Neutrophil (primary cell): ENCODE measurements at regions not wholly inside any gene's neighbourhood (a gene's known extent, or its start where the extent isn't known, plus 50 kb on each side); places are given as distances from the start of the nearest gene placed in this dataset.

Experiments used
- H3K27ac ChIP-seq: fragments of 200-600 bp; sonication (generic); 2 replicates; pipeline ENCODE4 v1.5.1; 2016; ENCODE audit warnings: mild to moderate bottlenecking, moderate library complexity
- H3K27me3 ChIP-seq: fragments of 200-600 bp; sonication (generic); 2 replicates; pipeline ENCODE4 v1.6.0; 2016; ENCODE audit warnings: mild to moderate bottlenecking
- H3K36me3 ChIP-seq: fragments of 200-600 bp; sonication (generic); 2 replicates; pipeline ENCODE4 v1.5.1; 2017
- H3K4me1 ChIP-seq, 2 experiments: fragments of 200-600 bp in 1 of 2; sonication (generic) in 1 of 2; 1 replicate in 1 of 2; 2 replicates in 1 of 2; pipeline versions ENCODE4 v1.5.1 to v1.6.1; 2013 to 2016; ENCODE audit warnings: low read depth in 1 of 2, low read length in 1 of 2, mild to moderate bottlenecking in 1 of 2, moderate library complexity in 1 of 2; ENCODE audit not compliant: control insufficient read depth in 1 of 2, insufficient read depth in 1 of 2
- H3K4me3 ChIP-seq, 2 experiments: fragments of 200-600 bp in 1 of 2; sonication (generic) in 1 of 2; 1 replicate in 1 of 2; 2 replicates in 1 of 2; pipeline ENCODE4 v1.5.1; 2013 to 2016; ENCODE audit warnings: low read depth in 1 of 2, low read length in 1 of 2, mild to moderate bottlenecking in 1 of 2, moderate library complexity in 1 of 2
- H3K9me3 ChIP-seq: fragments of 200-600 bp; sonication (generic); 2 replicates; pipeline ENCODE4 v1.5.1; 2016
- TF ChIP-seq, protein P1 (sequence below): fragments of 200-600 bp; sonication (generic); IDR thresholded peaks from 2 replicates; pipeline ENCODE4 v1.5.1; 2016; ENCODE audit warnings: antibody characterized with exemption

DNA sequence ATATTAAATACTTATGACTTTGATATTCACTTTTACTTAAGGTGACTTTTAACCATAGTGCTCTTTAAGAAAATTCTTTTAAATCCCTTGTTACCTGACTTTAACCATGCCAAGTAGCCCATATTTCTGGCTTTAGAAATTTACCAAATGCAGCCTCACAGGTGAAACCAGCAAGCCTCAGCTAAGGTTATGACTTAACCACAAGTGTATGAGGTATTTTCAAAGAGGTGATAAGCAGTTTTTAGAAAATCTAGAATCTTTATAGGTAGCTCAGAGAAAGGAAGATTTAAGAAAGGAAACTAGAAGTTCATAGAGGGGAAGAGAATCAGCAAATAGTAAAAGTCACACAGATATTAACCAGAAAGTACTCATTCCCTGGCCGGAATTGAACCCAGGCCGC lies 661.9 kb upstream of the GJE1 start:
- no peaks in the 10 kb centered on the region for H3K27me3 ChIP-seq
- H3K4me3 ChIP-seq: no peak overlapping the region
- H3K27ac ChIP-seq: no peak overlapping the region
- no peaks in the 10 kb centered on the region for H3K36me3 ChIP-seq
- H3K4me1 ChIP-seq: no peaks in the 10 kb centered on the region
- no peaks in the 10 kb centered on the region for H3K9me3 ChIP-seq
- TF ChIP-seq, protein P1, sequence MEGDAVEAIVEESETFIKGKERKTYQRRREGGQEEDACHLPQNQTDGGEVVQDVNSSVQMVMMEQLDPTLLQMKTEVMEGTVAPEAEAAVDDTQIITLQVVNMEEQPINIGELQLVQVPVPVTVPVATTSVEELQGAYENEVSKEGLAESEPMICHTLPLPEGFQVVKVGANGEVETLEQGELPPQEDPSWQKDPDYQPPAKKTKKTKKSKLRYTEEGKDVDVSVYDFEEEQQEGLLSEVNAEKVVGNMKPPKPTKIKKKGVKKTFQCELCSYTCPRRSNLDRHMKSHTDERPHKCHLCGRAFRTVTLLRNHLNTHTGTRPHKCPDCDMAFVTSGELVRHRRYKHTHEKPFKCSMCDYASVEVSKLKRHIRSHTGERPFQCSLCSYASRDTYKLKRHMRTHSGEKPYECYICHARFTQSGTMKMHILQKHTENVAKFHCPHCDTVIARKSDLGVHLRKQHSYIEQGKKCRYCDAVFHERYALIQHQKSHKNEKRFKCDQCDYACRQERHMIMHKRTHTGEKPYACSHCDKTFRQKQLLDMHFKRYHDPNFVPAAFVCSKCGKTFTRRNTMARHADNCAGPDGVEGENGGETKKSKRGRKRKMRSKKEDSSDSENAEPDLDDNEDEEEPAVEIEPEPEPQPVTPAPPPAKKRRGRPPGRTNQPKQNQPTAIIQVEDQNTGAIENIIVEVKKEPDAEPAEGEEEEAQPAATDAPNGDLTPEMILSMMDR: no peak

GRCh38 chr6:141467881-141468280 lies 664.8 kb upstream of the GJE1 start:
- TF ChIP-seq, protein P1: no peak
- Histone ChIP-seq H3K4me3 (no peak overlapping the region), H3K36me3 (no peaks in the 10 kb centered on the region), H3K4me1 (no peaks in the 10 kb centered on the region), H3K27ac (no peak overlapping the region), H3K27me3 (no peaks in the 10 kb centered on the region), H3K9me3 (no peaks in the 10 kb centered on the region)

DNA sequence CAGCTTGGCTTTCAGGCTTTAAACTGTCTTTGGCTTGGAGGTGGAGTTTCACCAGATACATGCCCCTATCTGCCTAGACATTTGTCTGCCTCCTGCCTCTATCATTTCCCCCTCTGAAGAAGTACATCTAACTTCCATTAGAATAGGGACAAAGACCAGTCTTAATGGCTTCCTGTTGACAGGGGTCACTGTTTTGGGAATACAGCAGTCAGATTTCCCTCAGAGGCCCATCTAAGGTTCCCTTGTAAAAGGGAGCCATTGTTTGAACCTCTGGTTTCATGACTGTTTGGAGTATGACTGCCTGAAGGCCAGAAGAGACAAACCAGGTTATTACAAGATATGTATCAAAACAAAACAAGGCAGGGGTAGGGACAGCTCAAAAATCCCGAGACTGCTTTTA lies 665.7 kb upstream of the GJE1 start:
- H3K9me3 ChIP-seq: no peaks in the 10 kb centered on the region
- no peak overlapping the region for H3K27ac ChIP-seq
- no peaks in the 10 kb centered on the region for H3K27me3 ChIP-seq
- H3K36me3 ChIP-seq: no peaks in the 10 kb centered on the region
- H3K4me3 ChIP-seq: no peak overlapping the region
- no peaks in the 10 kb centered on the region for H3K4me1 ChIP-seq
- TF ChIP-seq, protein P1: no peak

- H3K36me3 ChIP-seq: no peaks in the 10 kb centered on the region
- no peaks in the 10 kb centered on the region for H3K27me3 ChIP-seq
- no peak overlapping the region for H3K4me3 ChIP-seq
- no peaks in the 10 kb centered on the region for H3K4me1 ChIP-seq
- no peak overlapping the region for H3K27ac ChIP-seq
- TF ChIP-seq, protein P1: no peak
- no peaks in the 10 kb centered on the region for H3K9me3 ChIP-seq
Measured at GRCh38 chr6:141464896-141465295, 667.8 kb upstream of the GJE1 start.

GRCh38 chr6:141464490-141464889 lies 668.2 kb upstream of the GJE1 start:
- H3K4me3 ChIP-seq: no peak overlapping the region
- no peaks in the 10 kb centered on the region for H3K9me3 ChIP-seq
- H3K4me1 ChIP-seq: no peaks in the 10 kb centered on the region
- TF ChIP-seq, protein P1: no peak
- no peaks in the 10 kb centered on the region for H3K36me3 ChIP-seq
- H3K27ac ChIP-seq: no peak overlapping the region
- no peaks in the 10 kb centered on the region for H3K27me3 ChIP-seq
